SK-N-SH (cell line): ENCODE measurements at regions not wholly inside any gene's neighbourhood (a gene's known extent, or its start where the extent isn't known, plus 50 kb on each side); places are given as distances from the start of the nearest gene placed in this dataset.

ENCODE experiments used
- CTCF ChIA-PET: fragments of 300-600, 350-600 bp; formaldehyde crosslinking; extraction: SDS; loops from one replicate; lab custom pipeline; 2021; lab: Yijun Ruan, JAX
- POLR2A ChIA-PET: fragments of 350-600 bp; sonication (Branson Sonifier 250); formaldehyde crosslinking; extraction: SDS; loops from one replicate; lab custom pipeline; 2020; ENCODE audit warnings: antibody characterized with exemption, inconsistent platforms; lab: Yijun Ruan, JAX
- DNase-seq: peaks from one replicate; pipeline ENCODE4 v3.0.0; 2012
- H2AFZ ChIP-seq: fragments of 200-600 bp; sonication (generic); 2 replicates; pipeline ENCODE4 v1.8.1; 2016; ENCODE audit warnings: antibody characterized with exemption, mild to moderate bottlenecking, low read depth
- H3F3A ChIP-seq: fragments of 200-600 bp; sonication (generic); replicated peaks from 2 replicates; pipeline ENCODE3; 2016; ENCODE audit warnings: antibody characterized with exemption, mild to moderate bottlenecking; ENCODE audit not compliant: insufficient read depth
- H3K27ac ChIP-seq, 2 experiments: fragments of 200-500 bp in 1 of 2; fragments of 200-600 bp in 1 of 2; sonication (Bioruptor generic) in 1 of 2; sonication (generic), shearing (Covaris generic) in 1 of 2; 2 replicates each; pipeline versions ENCODE4 v1.5.1 to v1.6.1; 2014 to 2016; ENCODE audit warnings: low read depth in 2 of 2, inconsistent platforms in 1 of 2, low read length in 1 of 2, mild to moderate bottlenecking in 1 of 2, mixed read lengths in 1 of 2
- H3K27me3 ChIP-seq: fragments of 200-600 bp; sonication (generic), shearing (Covaris generic); 2 replicates; pipeline ENCODE4 v1.6.1; 2016; ENCODE audit warnings: mixed run types; ENCODE audit not compliant: insufficient read depth
- H3K36me3 ChIP-seq, 2 experiments: fragments of 200-500 bp in 1 of 2; fragments of 200-600 bp in 1 of 2; sonication (Bioruptor generic) in 1 of 2; sonication (generic) in 1 of 2; replicated peaks in 1 of 2; 2 replicates each; pipeline versions ENCODE3 to v1.5.1; 2014 to 2016; ENCODE audit warnings: low read length in 1 of 2, mild to moderate bottlenecking in 1 of 2; ENCODE audit not compliant: insufficient read depth in 2 of 2, control insufficient read depth in 1 of 2
- H3K4me1 ChIP-seq, 2 experiments: fragments of 200-500 bp in 1 of 2; fragments of 200-600 bp in 1 of 2; sonication (Bioruptor generic) in 1 of 2; sonication (generic), shearing (Covaris generic) in 1 of 2; 2 replicates each; pipeline versions ENCODE4 v1.5.1 to v1.6.1; 2014 to 2016; ENCODE audit warnings: low read depth in 1 of 2, low read length in 1 of 2, mixed run types in 1 of 2; ENCODE audit not compliant: insufficient read depth in 2 of 2, control insufficient read depth in 1 of 2
- H3K4me2 ChIP-seq: fragments of 200-600 bp; sonication (generic), shearing (Covaris generic); 2 replicates; pipeline ENCODE4 v1.6.1; 2017; ENCODE audit warnings: mixed run types
- H3K4me3 ChIP-seq, 2 experiments: fragments of 200-500 bp in 1 of 2; fragments of 200-600 bp in 1 of 2; sonication (Bioruptor generic) in 1 of 2; sonication (generic), shearing (Covaris generic) in 1 of 2; 2 replicates each; pipeline versions ENCODE4 v1.5.1 to v1.8.1; 2014 to 2016; ENCODE audit warnings: low read depth in 2 of 2, inconsistent platforms in 1 of 2, low read length in 1 of 2, mild to moderate bottlenecking in 1 of 2, mixed read lengths in 1 of 2, moderate library complexity in 1 of 2
- H3K79me2 ChIP-seq: fragments of 200-600 bp; sonication (generic); 2 replicates; pipeline ENCODE4 v1.8.1; 2017; ENCODE audit warnings: mild to moderate bottlenecking; ENCODE audit not compliant: insufficient read depth
- H3K9ac ChIP-seq: fragments of 200-600 bp; sonication (generic); 2 replicates; pipeline ENCODE4 v1.6.1; 2017; ENCODE audit warnings: mixed run types
- H3K9me2 ChIP-seq: fragments of 200-600 bp; sonication (generic); 2 replicates; pipeline ENCODE4 v1.6.1; 2017; ENCODE audit warnings: mixed run types
- H3K9me3 ChIP-seq: fragments of 200-600 bp; sonication (generic); 2 replicates; pipeline ENCODE4 v1.6.1; 2017; ENCODE audit warnings: mixed run types, mild to moderate bottlenecking, moderate library complexity
- H4K20me1 ChIP-seq: fragments of 200-600 bp; sonication (generic); 2 replicates; pipeline ENCODE4 v1.6.1; 2017; ENCODE audit warnings: mild to moderate bottlenecking, mixed run types; ENCODE audit not compliant: insufficient read depth
- CTCF ChIP-seq: fragments of 200-600 bp; sonication (generic); IDR thresholded peaks from 2 replicates; pipeline ENCODE4 v1.6.1; 2017; ENCODE audit warnings: antibody characterized with exemption, mild to moderate bottlenecking, moderate library complexity
- ELF1 ChIP-seq: IDR thresholded peaks from 2 replicates; pipeline ENCODE4 v1.4.0; 2012
- FOXJ3 ChIP-seq: sonication (generic); formaldehyde crosslinking; IDR thresholded peaks from 2 replicates; pipeline ENCODE4 v1.5.1; 2020; ENCODE audit warnings: mild to moderate bottlenecking, missing genetic modification reagents
- POLR2AphosphoS5 ChIP-seq: IDR thresholded peaks from 2 replicates; pipeline ENCODE4 v1.6.1; 2012; ENCODE audit warnings: low read depth, low read length
- RAD21 ChIP-seq: IDR thresholded peaks from 2 replicates; pipeline ENCODE4 v1.6.1; 2012; ENCODE audit warnings: mild to moderate bottlenecking, low read length
- RXRA ChIP-seq: IDR thresholded peaks from 2 replicates; pipeline ENCODE4 v1.4.0; 2012; ENCODE audit warnings: low read depth, mild to moderate bottlenecking, borderline replicate concordance
- SMC3 ChIP-seq: IDR thresholded peaks from 2 replicates; pipeline ENCODE4 v1.6.1; 2012; ENCODE audit warnings: low read depth, low read length, improper control_type of control experiment
- TAF1 ChIP-seq: IDR thresholded peaks from 2 replicates; pipeline ENCODE4 v1.6.1; 2012; ENCODE audit warnings: low read depth, mild to moderate bottlenecking, low read length, moderate library complexity, borderline replicate concordance
- WGBS: methylation state at CpG from one replicate; pipeline ENCODE4 v1.1.6; 2017; ENCODE audit warnings: low lambda C conversion rate; 5-methylcytosine and 5-hydroxymethylcytosine counted together
- TF ChIP-seq, protein P1 (sequence below): IDR thresholded peaks from 2 replicates; pipeline ENCODE4 v1.4.0; 2012; ENCODE audit warnings: low read depth, borderline replicate concordance

GRCh38 chr15:97745481-97746071 lies 214.9 kb upstream of the ARRDC4 start:
- Histone ChIP-seq H3K27ac (no peak overlapping the region), H3K27me3 (no peaks in the 10 kb centered on the region), H3K36me3 (no peaks in the 10 kb centered on the region), H3K4me1 (no peaks in the 10 kb centered on the region), H3K4me2 (no peak overlapping the region), H2AFZ (no peak overlapping the region), H3K9me3 (0 out of 2 replicates have a peak, but pooled peaks cover 11% of the 10 kb centered on the region), H3F3A (no peaks in the 10 kb centered on the region), H3K9ac (no peak overlapping the region), H3K4me3 (no peak overlapping the region; a peak in 1 of 4 replicates), H4K20me1 (no peaks in the 10 kb centered on the region), H3K9me2 (no peaks in the 10 kb centered on the region), H3K79me2 (no peaks in the 10 kb centered on the region)
- ChIA-PET CTCF (interaction anchor here (0.6 to 1.9 kb wide), 6 partner anchors 10 to 1418 kb away, joined by 3 to 9 read pairs (median 4); partner anchors contain the start of gene ARRDC4), POLR2A (no interaction called here)
- TF ChIP-seq POLR2AphosphoS5 (no peak), TAF1 (no peak), SMC3 (peak; percentile 29; the same call in 1 of the 2 replicates), CTCF (peak; percentile 65), RAD21 (peak; percentile 47), RXRA (no peak), ELF1 (no peak)
- DNase-seq, result peak; percentile 37
- 9% methylated on average over 8 of the region's 8 CpGs for WGBS

DNA sequence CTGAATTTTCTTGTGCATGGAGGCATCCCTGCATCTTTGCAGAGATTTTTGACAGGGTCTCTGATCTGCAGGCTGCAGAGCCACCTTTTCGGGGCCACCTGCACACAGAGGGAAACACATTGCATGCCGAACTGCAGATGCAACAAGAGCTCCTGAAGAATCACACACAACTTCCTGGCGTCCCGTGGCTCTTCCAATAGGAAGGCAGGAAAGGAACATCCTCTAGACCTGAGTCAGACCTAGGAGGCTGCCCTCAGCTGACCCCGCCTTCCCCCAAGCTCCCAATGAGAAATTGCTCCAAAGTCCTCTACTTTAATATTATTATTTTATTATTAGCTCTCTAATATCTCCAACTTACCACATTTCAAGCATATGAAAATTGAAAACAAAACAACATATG lies 213.2 kb upstream of the ARRDC4 start:
- ChIA-PET POLR2A (no interaction called here), CTCF (no interaction called here)
- no peak for TF ChIP-seq CTCF
- TF ChIP-seq FOXJ3 (CRISPR knock-in tag), result no peak
- TF ChIP-seq ELF1, result no peak
- TF ChIP-seq, protein P1, sequence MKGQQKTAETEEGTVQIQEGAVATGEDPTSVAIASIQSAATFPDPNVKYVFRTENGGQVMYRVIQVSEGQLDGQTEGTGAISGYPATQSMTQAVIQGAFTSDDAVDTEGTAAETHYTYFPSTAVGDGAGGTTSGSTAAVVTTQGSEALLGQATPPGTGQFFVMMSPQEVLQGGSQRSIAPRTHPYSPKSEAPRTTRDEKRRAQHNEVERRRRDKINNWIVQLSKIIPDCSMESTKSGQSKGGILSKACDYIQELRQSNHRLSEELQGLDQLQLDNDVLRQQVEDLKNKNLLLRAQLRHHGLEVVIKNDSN, result no peak
- H4K20me1 ChIP-seq, result no peaks in the 10 kb centered on the region
- H3K9me2 ChIP-seq, result no peaks in the 10 kb centered on the region
- no peak overlapping the region for H3K4me2 ChIP-seq
- H3K36me3 ChIP-seq, result no peaks in the 10 kb centered on the region
- no peaks in the 10 kb centered on the region for H3F3A ChIP-seq
- no peaks in the 10 kb centered on the region for H3K79me2 ChIP-seq
- H3K9me3 ChIP-seq, result 0 out of 2 replicates have a peak, but pooled peaks cover 11% of the 10 kb centered on the region
- H3K27ac ChIP-seq, result no peak overlapping the region
- no peaks in the 10 kb centered on the region for H3K4me1 ChIP-seq
- no peak overlapping the region for H2AFZ ChIP-seq
- H3K27me3 ChIP-seq, result no peaks in the 10 kb centered on the region
- H3K9ac ChIP-seq, result no peak overlapping the region
- WGBS, result 6% methylated on average over 5 of the region's 5 CpGs
- no peak for DNase-seq
- H3K4me3 ChIP-seq, result no peak overlapping the region
